Lower leg skin (tissue), 4 donors: ENCODE measurements at regions not wholly inside any gene's neighbourhood (a gene's known extent, or its start where the extent isn't known, plus 50 kb on each side); places are given as distances from the start of the nearest gene placed in this dataset.

Source experiments
- DNase-seq, 2 donors: peaks; one replicate each; pipeline ENCODE4 v3.0.0-alpha.2; 2019; ENCODE audit warnings: low spot score in 2 of 2
- H3K4me3 ChIP-seq: fragments of 200-600 bp; sonication (generic); 2 replicates; pipeline ENCODE4 v1.5.1; 2017; ENCODE audit warnings: mild to moderate bottlenecking, low read depth; ENCODE audit not compliant: poor library complexity, severe bottlenecking
- CTCF ChIP-seq, 3 donors: fragments of 450-650 bp; IDR thresholded peaks; one replicate each; pipeline ENCODE4 v1.5.1; 2016; ENCODE audit warnings: antibody characterized with exemption in 3 of 3, mild to moderate bottlenecking in 3 of 3, moderate library complexity in 2 of 3
- POLR2A ChIP-seq, 2 donors: fragments of 450-650 bp; IDR thresholded peaks; one replicate each; pipeline ENCODE4 v1.6.1; 2016 to 2017; ENCODE audit warnings: antibody characterized with exemption in 2 of 2, mild to moderate bottlenecking in 1 of 2, moderate library complexity in 1 of 2
- WGBS, 2 donors: methylation state at CpG; one replicate each; pipeline ENCODE4 v1.1.5; 2018; 5-methylcytosine and 5-hydroxymethylcytosine counted together
- intact Hi-C: fragments of 100-400 bp; cut with DNase I; formaldehyde crosslinking; loops from one replicate; pipeline ENCODE4 v1.15.0; 2023; ENCODE audit warnings: low total_unique reads

- WGBS, 2 donors = 75 to 82% methylated on average over 5 of the region's 5 CpGs
- no peak for DNase-seq
- no peak overlapping the region for H3K4me3 ChIP-seq
- TF ChIP-seq CTCF (IDR thresholded peaks at IDR 0.05) (no peak), POLR2A (IDR thresholded peaks at IDR 0.05) (no peak)
- intact Hi-C loops = no loop called here
Observed at GRCh38 chr2:38218995-38219394, 143.0 kb upstream of the CYP1B1 start.

DNA sequence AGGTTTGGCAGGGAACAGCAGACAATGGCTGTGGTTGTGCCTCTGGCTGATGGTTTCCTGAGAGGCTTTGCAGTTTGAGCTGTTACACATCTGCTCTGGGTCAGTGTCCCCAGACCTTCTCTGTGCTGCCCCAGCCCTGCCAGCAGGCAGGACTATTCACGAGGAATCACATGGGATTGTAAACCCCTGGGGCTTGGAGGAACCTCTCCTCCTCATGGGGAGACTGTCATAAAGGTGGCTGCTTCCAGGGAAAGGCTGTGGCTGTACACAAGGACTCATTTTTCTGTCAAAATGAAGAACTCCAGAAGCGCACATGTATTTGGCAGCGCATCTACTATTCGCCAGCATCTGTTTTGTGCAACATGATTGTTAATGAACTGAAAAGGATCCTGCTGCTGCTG is 142.6 kb upstream of the CYP1B1 start:
- no peak overlapping the region for H3K4me3 ChIP-seq
- 37 to 65% methylated on average over 4 of the region's 4 CpGs for WGBS, 2 donors
- TF ChIP-seq CTCF (IDR thresholded peaks at IDR 0.05) (no peak), POLR2A (IDR thresholded peaks at IDR 0.05) (no peak)
- intact Hi-C loops = no loop called here
- DNase-seq = peak in 1 of 2 donors; percentile 36

GRCh38 chr2:38217401-38218188 is 141.6 kb upstream of the CYP1B1 start:
- no peak overlapping the region for H3K4me3 ChIP-seq
- intact Hi-C loops = no loop called here
- DNase-seq = no peak
- WGBS, 2 donors = 58 to 91% methylated on average over 6 of the region's 6 CpGs
- no peak for TF ChIP-seq CTCF (IDR thresholded peaks at IDR 0.05)
- TF ChIP-seq POLR2A (IDR thresholded peaks at IDR 0.05) = no peak

DNA sequence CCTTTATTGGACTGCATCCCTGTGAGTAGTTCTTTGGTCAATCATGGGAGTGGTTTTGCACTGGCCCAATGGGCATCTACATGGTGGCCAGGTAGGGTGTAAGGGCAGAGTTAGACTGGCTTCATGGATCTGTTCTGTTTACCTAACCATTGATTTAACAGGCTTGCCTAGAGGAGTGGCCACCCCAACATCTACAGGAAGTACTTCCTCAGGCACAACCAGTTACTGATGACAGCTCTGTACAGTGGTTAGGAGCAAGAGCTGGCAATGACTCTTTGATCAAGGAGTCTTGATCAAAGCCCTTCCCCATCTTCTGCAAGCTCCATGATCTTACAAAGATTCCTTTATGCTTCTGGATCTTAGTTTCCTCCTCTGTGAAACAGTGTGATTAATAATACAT is 140.9 kb upstream of the CYP1B1 start:
- H3K4me3 ChIP-seq = no peak overlapping the region
- TF ChIP-seq POLR2A (IDR thresholded peaks at IDR 0.05) (no peak), CTCF (IDR thresholded peaks at IDR 0.05) (no peak)
- DNase-seq = no peak
- intact Hi-C loops = no loop called here

- intact Hi-C loops = no loop called here
- DNase-seq = no peak
- H3K4me3 ChIP-seq = no peak overlapping the region
- TF ChIP-seq CTCF (IDR thresholded peaks at IDR 0.05) (no peak), POLR2A (IDR thresholded peaks at IDR 0.05) (no peak)
Observed at GRCh38 chr2:38215993-38216392, 140.0 kb upstream of the CYP1B1 start.

- DNase-seq = no peak
- 48 to 65% methylated on average over 2 of the region's 2 CpGs for WGBS, 2 donors
- intact Hi-C loops = no loop called here
- no peak overlapping the region for H3K4me3 ChIP-seq
- TF ChIP-seq POLR2A (IDR thresholded peaks at IDR 0.05) = no peak
- no peak for TF ChIP-seq CTCF (IDR thresholded peaks at IDR 0.05)
Observed at GRCh38 chr2:38215522-38215921, 139.6 kb upstream of the CYP1B1 start.
